Tibial nerve (tissue), 4 donors: ENCODE measurements at regions not wholly inside any gene's neighbourhood (a gene's known extent, or its start where the extent isn't known, plus 50 kb on each side); places are given as distances from the start of the nearest gene placed in this dataset.

Experiments used
- DNase-seq, 2 donors: peaks; one replicate each; pipeline ENCODE4 v3.0.0-alpha.2; 2019; ENCODE audit warnings: low spot score in 2 of 2
- H3K27ac ChIP-seq, 4 donors: fragments of 200-600 bp; sonication (generic) in 3 of 4; one replicate each; pipeline ENCODE4 v1.5.1; 2017 to 2019; ENCODE audit warnings: mild to moderate bottlenecking in 1 of 4
- H3K27me3 ChIP-seq, 2 donors: fragments of 200-600 bp; sonication (generic) in 1 of 2; one replicate each; pipeline versions ENCODE4 v1.5.1 to v1.6.0; 2017 to 2019
- H3K36me3 ChIP-seq, 3 donors: fragments of 200-600 bp; sonication (generic); one replicate each; pipeline ENCODE4 v1.5.1; 2018 to 2019
- H3K4me1 ChIP-seq, 4 donors: fragments of 200-600 bp; sonication (generic) in 3 of 4; one replicate each; pipeline ENCODE4 v1.5.1; 2017 to 2019
- H3K4me3 ChIP-seq, 4 donors: fragments of 200-600 bp; sonication (generic) in 3 of 4; one replicate each; pipeline ENCODE4 v1.5.1; 2017 to 2019; ENCODE audit warnings: mild to moderate bottlenecking in 1 of 4, moderate library complexity in 1 of 4
- H3K9me3 ChIP-seq, 4 donors: fragments of 200-600 bp; sonication (generic) in 3 of 4; one replicate each; pipeline ENCODE4 v1.5.1; 2017 to 2019
- CTCF ChIP-seq, 5 experiments: fragments of 200-600 bp in 3 of 5; fragments of 450-650 bp in 2 of 5; sonication (generic) in 3 of 5; IDR thresholded peaks; one replicate each; pipeline ENCODE4 v1.5.1; 2016 to 2019; ENCODE audit warnings: antibody characterized with exemption in 5 of 5, mild to moderate bottlenecking in 3 of 5, moderate library complexity in 2 of 5
- EP300 ChIP-seq, 2 donors: sonication (generic); formaldehyde crosslinking; IDR thresholded peaks; one replicate each; pipeline ENCODE4 v1.6.1; 2017; ENCODE audit warnings: antibody characterized with exemption in 2 of 2, mild to moderate bottlenecking in 1 of 2
- POLR2A ChIP-seq, 2 donors: fragments of 450-650 bp; IDR thresholded peaks; one replicate each; pipeline ENCODE4 v1.6.1; 2017; ENCODE audit warnings: antibody characterized with exemption in 2 of 2, mild to moderate bottlenecking in 2 of 2, moderate library complexity in 2 of 2
- WGBS, 2 donors: methylation state at CpG; one replicate each; pipeline ENCODE4 v1.1.5; 2018; 5-methylcytosine and 5-hydroxymethylcytosine counted together

- Histone ChIP-seq H3K36me3 (no peaks in the 10 kb centered on the region), H3K27ac (no peak overlapping the region), H3K27me3 (no peaks in the 10 kb centered on the region), H3K4me1 (no peaks in the 10 kb centered on the region), H3K9me3 (no peaks in the 10 kb centered on the region), H3K4me3 (no peak overlapping the region)
- WGBS, 2 donors = 84 to 89% methylated on average over 15 of the region's 15 CpGs
- TF ChIP-seq POLR2A (IDR thresholded peaks at IDR 0.05) (no peak), CTCF (IDR thresholded peaks at IDR 0.05) (no peak), EP300 (IDR thresholded peaks at IDR 0.05) (no peak)
- DNase-seq = no peak
Measured at GRCh38 chr5:50990296-50990924, 324.0 kb downstream of the PARP8 start.

DNA sequence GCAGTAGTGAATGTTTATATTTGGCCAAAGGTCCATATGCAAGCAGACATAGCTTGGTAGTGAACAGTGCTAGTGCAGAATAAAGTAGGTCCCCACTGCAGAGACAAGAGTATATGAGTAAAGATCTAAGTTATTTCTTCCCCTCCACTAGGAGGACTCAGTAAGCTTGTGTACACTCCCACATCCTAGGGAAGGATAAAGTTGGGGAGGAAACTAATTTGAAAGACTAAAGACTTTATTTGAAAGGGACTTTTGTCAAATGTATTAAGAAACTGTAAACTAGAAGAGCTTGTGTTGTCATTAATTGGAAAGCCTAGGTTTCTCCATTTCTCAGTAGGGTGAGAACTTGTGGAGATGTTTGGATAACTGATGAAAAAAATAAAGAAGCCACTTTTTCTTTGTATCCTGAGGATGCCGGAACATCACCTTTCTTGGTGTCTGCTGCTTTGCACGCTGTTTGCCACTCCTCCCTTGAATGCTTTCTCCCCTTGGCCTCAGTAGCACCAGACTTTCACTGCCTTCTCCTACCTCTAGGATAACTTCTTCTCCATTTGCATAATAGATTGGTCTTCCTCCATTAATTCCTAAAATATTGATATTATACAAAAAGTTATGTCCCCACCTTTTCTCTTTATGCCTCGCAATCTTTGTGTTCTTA is 329.0 kb downstream of the PARP8 start:
- H3K27ac ChIP-seq = no peak overlapping the region
- no peaks in the 10 kb centered on the region for H3K4me1 ChIP-seq
- TF ChIP-seq CTCF (IDR thresholded peaks at IDR 0.05) (no peak), POLR2A (IDR thresholded peaks at IDR 0.05) (no peak), EP300 (IDR thresholded peaks at IDR 0.05) (no peak)
- H3K9me3 ChIP-seq = no peaks in the 10 kb centered on the region
- WGBS, 2 donors = 79 to 82% methylated on average over 3 of the region's 3 CpGs
- DNase-seq = no peak
- H3K36me3 ChIP-seq = no peaks in the 10 kb centered on the region
- H3K4me3 ChIP-seq = no peak overlapping the region
- no peaks in the 10 kb centered on the region for H3K27me3 ChIP-seq

GRCh38 chr5:51001227-51001923 is 334.9 kb downstream of the PARP8 start:
- H3K4me1 ChIP-seq = no peaks in the 10 kb centered on the region
- no peak overlapping the region for H3K4me3 ChIP-seq
- WGBS, 2 donors = 73% methylated on average over 4 of the region's 4 CpGs
- H3K36me3 ChIP-seq = no peaks in the 10 kb centered on the region
- DNase-seq = no peak
- no peaks in the 10 kb centered on the region for H3K27me3 ChIP-seq
- TF ChIP-seq CTCF (IDR thresholded peaks at IDR 0.05) = no peak
- TF ChIP-seq POLR2A (IDR thresholded peaks at IDR 0.05) = no peak
- no peak for TF ChIP-seq EP300 (IDR thresholded peaks at IDR 0.05)
- H3K27ac ChIP-seq = no peak overlapping the region
- H3K9me3 ChIP-seq = no peaks in the 10 kb centered on the region

DNA sequence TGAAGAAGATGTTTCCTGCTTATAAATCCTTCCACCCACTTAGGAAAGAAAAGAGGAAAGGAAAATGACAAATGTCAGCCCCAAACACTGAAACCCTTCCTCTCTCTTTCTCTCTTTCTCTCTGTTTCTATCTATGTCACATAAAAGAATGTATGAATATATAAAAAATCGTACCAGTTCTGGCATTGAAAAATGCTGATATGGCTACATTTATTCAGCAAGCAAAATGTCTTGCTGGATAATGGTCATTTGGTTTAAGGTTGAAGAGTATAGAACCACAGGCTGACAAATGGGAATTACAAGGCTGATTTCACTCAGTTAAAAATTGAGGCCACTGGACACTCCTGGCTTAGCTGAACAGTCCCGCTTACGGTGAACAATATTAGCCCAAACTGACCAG is 335.9 kb downstream of the PARP8 start:
- no peak for TF ChIP-seq POLR2A (IDR thresholded peaks at IDR 0.05)
- TF ChIP-seq EP300 (IDR thresholded peaks at IDR 0.05) = no peak
- TF ChIP-seq CTCF (IDR thresholded peaks at IDR 0.05) = no peak
- Histone ChIP-seq H3K27ac (no peak overlapping the region), H3K27me3 (no peaks in the 10 kb centered on the region), H3K4me1 (no peaks in the 10 kb centered on the region), H3K9me3 (no peaks in the 10 kb centered on the region), H3K36me3 (no peaks in the 10 kb centered on the region), H3K4me3 (no peak overlapping the region)
- WGBS, 2 donors = 76 to 88% methylated on average over 3 of the region's 3 CpGs
- DNase-seq = no peak

GRCh38 chr5:51013036-51013435 is 346.6 kb downstream of the PARP8 start:
- Histone ChIP-seq H3K36me3 (no peaks in the 10 kb centered on the region), H3K4me1 (no peaks in the 10 kb centered on the region)
- 90 to 92% methylated on average over 2 of the region's 2 CpGs for WGBS, 2 donors

More at GRCh38 chr5:51013036-51013435, 346.6 kb downstream of the PARP8 start:
- Histone ChIP-seq H3K27me3 (no peaks in the 10 kb centered on the region), H3K9me3 (no peaks in the 10 kb centered on the region), H3K27ac (no peak overlapping the region), H3K4me3 (no peak overlapping the region)
- TF ChIP-seq CTCF (IDR thresholded peaks at IDR 0.05) (no peak), POLR2A (IDR thresholded peaks at IDR 0.05) (no peak), EP300 (IDR thresholded peaks at IDR 0.05) (no peak)
- DNase-seq = no peak
